ENCODE measurements at regions not wholly inside any gene's neighbourhood (a gene's known extent, or its start where the extent isn't known, plus 50 kb on each side); places are given as distances from the start of the nearest gene placed in this dataset.

GRCh38 chr7:25841575-25841974 is 310.4 kb upstream of the NFE2L3 start:
- TF ChIP-seq, protein P1, sequence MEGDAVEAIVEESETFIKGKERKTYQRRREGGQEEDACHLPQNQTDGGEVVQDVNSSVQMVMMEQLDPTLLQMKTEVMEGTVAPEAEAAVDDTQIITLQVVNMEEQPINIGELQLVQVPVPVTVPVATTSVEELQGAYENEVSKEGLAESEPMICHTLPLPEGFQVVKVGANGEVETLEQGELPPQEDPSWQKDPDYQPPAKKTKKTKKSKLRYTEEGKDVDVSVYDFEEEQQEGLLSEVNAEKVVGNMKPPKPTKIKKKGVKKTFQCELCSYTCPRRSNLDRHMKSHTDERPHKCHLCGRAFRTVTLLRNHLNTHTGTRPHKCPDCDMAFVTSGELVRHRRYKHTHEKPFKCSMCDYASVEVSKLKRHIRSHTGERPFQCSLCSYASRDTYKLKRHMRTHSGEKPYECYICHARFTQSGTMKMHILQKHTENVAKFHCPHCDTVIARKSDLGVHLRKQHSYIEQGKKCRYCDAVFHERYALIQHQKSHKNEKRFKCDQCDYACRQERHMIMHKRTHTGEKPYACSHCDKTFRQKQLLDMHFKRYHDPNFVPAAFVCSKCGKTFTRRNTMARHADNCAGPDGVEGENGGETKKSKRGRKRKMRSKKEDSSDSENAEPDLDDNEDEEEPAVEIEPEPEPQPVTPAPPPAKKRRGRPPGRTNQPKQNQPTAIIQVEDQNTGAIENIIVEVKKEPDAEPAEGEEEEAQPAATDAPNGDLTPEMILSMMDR (conservative IDR thresholded peaks at IDR 0.05; ENCODE audit: low read depth, low read length): no peak
- TF ChIP-seq EZH2 (IDR thresholded peaks at IDR 0.05; ENCODE audit: borderline replicate concordance, low read depth, low read length, poor library complexity, severe bottlenecking): no peak
